HG03439 (cell line): ENCODE measurements at regions not wholly inside any gene's neighbourhood (a gene's known extent, or its start where the extent isn't known, plus 50 kb on each side); places are given as distances from the start of the nearest gene placed in this dataset.

Experiments
- ATAC-seq: cut with Tn5 transposase; IDR thresholded peaks from one replicate; pipeline ENCODE4 v1.9.1; 2021; ENCODE audit warnings: mild to moderate bottlenecking, moderate library complexity; ENCODE audit not compliant: unreplicated experiment

GRCh38 chr4:181234951-181235680 is 1008.1 kb upstream of the TENM3 start:
- no peak for ATAC-seq

- no peak for ATAC-seq
Measured at GRCh38 chr4:181245326-181245725, 997.9 kb upstream of the TENM3 start.

- no peak for ATAC-seq
Measured at GRCh38 chr4:181249031-181249430, 994.2 kb upstream of the TENM3 start.

DNA sequence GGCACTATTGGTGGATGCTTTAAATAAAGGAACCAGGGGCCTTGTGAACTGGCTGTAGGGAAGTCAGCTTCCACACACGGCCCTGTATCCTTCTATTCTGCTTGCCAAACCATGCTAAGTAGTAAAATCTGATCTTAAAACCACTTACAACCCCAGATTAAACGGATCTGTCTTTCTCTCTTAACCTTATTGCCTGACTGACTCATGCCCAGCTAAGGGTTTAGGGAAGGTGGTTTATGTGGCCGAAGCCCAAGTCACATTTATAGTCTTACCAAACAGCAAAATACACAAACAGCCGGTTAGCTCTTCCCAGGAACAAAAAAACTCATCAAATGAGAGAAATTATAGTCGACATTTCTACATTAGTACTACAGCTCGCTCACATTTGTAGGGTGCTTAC is 988.4 kb upstream of the TENM3 start:
- ATAC-seq: no peak

GRCh38 chr4:181258569-181258968 is 984.6 kb upstream of the TENM3 start:
- ATAC-seq: no peak

GRCh38 chr4:181259081-181259709 is 984.0 kb upstream of the TENM3 start:
- ATAC-seq: no peak

DNA sequence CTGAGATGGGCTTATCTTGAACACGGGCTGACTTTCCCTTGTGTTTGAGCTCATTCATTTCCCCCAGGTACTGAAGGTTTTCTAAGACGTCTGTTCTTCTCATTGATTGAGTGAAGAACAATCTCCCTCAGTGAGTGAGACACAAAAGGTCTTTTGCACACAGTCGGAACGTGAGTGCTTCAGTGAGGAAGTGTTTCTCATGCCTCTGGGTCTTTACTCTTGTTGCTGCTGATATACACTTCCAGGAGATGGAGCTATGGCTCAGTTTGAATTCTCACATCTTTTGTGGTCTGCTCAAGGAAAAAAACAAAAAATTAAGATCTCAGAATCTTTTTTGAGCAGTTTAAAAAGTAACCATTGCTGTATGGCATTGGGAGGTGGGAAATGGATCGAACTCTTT is 981.9 kb upstream of the TENM3 start:
- ATAC-seq: no peak

GRCh38 chr4:181264893-181265292 is 978.3 kb upstream of the TENM3 start:
- ATAC-seq: no peak

GRCh38 chr4:181265370-181265769 is 977.8 kb upstream of the TENM3 start:
- no peak for ATAC-seq

DNA sequence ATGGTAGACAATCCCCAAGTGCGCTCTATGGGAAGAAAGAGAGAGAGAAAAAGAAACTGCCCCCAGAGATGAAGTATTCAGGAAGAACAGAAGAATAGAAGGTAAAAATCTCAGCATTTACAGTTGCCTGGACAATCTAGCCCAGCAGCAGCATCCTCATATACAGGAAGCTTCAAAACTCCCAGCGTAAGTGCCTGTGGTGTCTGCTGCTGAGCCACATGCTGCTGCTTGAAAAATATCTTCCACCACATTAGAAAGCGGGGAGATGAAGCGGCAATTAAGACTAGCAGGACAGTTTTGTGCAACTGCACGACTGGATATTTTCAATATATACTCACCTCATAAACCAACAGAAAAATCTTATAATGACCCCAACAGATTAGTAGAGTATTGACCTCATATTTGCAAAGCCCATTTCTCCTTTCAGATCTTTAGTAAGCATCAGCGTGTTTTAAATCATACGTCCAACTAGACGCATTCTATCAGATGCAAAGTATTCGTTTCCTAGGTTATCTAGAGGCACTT is 972.0 kb upstream of the TENM3 start:
- ATAC-seq: no peak

DNA sequence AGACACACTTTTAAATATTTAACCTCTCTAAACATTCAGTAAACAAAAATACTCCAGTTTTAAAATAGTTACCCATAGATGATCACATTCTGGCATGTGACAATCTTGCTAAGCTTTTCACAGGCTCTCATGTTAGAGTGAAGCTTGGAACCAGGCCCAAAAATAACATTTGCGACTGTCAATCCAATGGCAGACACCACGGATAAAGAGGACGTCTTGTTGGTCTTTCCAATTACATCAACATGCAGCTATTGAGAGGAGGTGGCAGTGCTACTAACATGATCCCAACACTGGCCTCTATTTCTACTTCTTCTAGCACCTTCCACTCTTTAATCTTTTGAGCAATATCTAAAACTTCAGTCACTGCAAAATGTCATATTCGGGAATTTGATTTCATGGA is 970.8 kb upstream of the TENM3 start:
- no peak for ATAC-seq

- ATAC-seq: no peak
Measured at GRCh38 chr4:181278941-181279340, 964.3 kb upstream of the TENM3 start.

DNA sequence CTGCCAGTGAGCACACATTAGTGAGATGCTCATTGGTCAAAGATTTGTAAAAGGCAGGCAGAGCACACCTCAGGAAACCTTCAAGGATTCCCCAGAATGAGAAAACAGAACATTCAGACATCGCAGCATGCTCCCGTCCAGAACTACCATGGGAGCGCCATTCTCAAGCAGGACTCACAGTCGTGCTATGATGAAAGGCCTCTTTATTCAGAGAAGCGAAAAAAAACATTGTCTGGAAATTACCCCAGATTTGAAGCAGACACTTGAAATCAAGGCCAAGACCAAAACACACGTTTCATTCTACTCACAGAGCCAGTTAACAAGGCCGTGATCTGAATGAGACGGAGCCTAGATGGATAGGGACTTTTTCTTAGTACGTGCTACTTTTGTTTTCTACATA is 961.8 kb upstream of the TENM3 start:
- no peak for ATAC-seq

GRCh38 chr4:181289198-181289597 is 954.0 kb upstream of the TENM3 start:
- no peak for ATAC-seq

DNA sequence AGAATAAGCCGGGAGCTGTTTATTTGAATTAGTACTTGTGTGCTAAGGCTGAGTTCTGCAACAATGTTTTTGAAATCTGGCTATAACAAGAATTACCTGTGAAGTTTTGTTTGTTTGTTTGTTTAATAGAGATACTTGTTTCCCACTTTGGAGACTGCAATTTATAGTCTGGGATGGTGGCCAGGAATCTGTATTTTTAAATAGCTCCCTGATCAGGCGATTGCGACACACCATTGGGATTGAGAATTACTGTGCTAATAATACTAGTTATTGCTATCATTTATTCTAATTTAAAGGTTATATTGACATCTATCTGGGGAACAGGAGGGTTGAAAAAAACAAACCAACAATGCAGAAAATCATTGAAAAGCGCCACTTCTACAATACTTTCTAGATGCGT is 951.6 kb upstream of the TENM3 start:
- ATAC-seq: no peak

DNA sequence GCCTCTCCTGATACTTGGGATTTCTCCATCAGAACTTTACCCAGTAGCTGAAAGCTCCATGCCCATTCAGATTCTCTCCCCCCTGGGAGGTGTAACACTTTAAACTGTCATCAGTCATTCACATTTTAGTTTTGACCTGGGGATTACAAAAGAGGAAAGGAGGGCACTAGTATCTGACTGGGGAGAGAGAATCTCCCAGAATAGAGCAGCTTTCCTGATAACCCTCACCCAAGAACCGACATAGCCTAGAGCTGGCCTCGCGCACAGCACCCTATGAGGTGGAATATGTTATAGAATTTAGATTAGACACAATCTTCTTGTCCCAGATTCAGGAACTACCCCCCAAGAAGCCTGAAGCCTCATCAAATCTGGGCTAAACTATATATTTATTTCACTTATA is 950.2 kb upstream of the TENM3 start:
- ATAC-seq: no peak

- ATAC-seq: no peak
Measured at GRCh38 chr4:181293541-181293940, 949.7 kb upstream of the TENM3 start.

GRCh38 chr4:181294421-181294820 is 948.8 kb upstream of the TENM3 start:
- no peak for ATAC-seq

- ATAC-seq: no peak
Measured at GRCh38 chr4:181301735-181302710, 941.2 kb upstream of the TENM3 start.

GRCh38 chr4:181307824-181308223 is 935.4 kb upstream of the TENM3 start:
- no peak for ATAC-seq
